Testis (tissue), 2 donors: ENCODE measurements at regions not wholly inside any gene's neighbourhood (a gene's known extent, or its start where the extent isn't known, plus 50 kb on each side); places are given as distances from the start of the nearest gene placed in this dataset.

ENCODE experiments used
- POLR2A ChIP-seq: fragments of 450-650 bp; IDR thresholded peaks from one replicate; pipeline ENCODE4 v1.6.1; 2017; ENCODE audit warnings: antibody characterized with exemption, mild to moderate bottlenecking, moderate library complexity
- TF ChIP-seq, protein P1 (sequence below), 3 experiments: fragments of 450-650 bp in 2 of 3; fragments of 200-600 bp in 1 of 3; sonication (generic) in 1 of 3; IDR thresholded peaks; one replicate each; pipeline ENCODE4 v1.5.1; 2016 to 2019; ENCODE audit warnings: antibody characterized with exemption in 3 of 3, mild to moderate bottlenecking in 2 of 3, moderate library complexity in 1 of 3

DNA sequence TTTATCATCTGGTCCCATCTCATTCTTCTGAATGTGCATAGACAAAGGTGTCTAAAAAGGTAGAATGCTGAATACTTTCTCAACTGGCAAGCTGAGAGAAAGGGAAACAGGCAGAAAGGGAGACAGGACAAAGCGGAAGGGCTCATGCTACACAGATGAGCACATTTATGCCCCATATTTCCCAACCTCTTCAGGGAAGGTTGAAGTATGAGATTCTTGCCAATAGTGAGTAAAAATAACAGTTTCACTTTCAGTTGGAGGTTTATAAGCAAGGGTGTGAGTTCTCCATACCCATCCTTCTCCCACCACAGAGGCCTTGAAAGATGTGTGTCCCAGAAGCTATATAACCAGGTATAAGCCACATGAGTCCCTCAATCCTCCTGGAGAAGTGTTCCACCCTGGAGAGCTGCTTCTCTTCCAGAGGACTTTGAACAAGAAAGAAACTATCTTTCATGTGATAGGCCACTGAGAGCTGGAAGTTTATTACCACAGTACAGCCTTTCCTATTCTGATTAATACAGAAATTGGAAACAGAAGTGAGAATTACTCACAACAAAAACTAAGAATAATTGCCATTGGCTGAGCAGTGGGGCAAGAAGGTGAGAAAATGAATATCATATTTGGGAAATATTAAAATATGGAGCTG, 709.4 kb upstream of the NR2F2 start:
- TF ChIP-seq, protein P1, sequence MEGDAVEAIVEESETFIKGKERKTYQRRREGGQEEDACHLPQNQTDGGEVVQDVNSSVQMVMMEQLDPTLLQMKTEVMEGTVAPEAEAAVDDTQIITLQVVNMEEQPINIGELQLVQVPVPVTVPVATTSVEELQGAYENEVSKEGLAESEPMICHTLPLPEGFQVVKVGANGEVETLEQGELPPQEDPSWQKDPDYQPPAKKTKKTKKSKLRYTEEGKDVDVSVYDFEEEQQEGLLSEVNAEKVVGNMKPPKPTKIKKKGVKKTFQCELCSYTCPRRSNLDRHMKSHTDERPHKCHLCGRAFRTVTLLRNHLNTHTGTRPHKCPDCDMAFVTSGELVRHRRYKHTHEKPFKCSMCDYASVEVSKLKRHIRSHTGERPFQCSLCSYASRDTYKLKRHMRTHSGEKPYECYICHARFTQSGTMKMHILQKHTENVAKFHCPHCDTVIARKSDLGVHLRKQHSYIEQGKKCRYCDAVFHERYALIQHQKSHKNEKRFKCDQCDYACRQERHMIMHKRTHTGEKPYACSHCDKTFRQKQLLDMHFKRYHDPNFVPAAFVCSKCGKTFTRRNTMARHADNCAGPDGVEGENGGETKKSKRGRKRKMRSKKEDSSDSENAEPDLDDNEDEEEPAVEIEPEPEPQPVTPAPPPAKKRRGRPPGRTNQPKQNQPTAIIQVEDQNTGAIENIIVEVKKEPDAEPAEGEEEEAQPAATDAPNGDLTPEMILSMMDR (IDR thresholded peaks at IDR 0.05) = no peak
- TF ChIP-seq POLR2A = no peak
